ENCODE measurements at regions not wholly inside any gene's neighbourhood (a gene's known extent, or its start where the extent isn't known, plus 50 kb on each side); places are given as distances from the start of the nearest gene placed in this dataset.

DNA sequence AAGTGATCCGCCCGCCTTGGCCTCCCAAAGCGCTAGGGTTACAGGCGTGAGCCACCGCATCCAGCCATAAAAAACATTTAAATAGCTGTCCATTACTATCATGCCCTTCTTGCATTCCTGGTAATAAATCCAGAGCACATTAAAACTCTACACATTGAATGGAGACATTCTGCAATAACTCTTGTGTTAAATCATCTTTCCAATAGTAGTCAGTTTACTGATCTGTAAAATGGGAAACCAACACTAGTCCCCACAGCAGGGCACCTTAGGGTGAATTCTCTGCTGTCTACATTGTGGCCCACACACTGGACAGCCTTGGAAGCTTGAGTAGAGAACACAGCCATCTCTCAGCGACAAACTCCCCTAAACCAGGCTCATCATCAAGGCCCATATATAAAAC, 85.5 kb upstream of the NUDT4 start:
- H3K27ac ChIP-seq (ENCODE audit: low read depth, low read length, poor library complexity, severe bottlenecking): no peak overlapping the region
- no TSS peak for BruUV-seq (replicated peaks)
- peaks cover 6% of the 10 kb centered on the region for H3K4me1 ChIP-seq (ENCODE audit: insufficient read depth, low read length, poor library complexity, severe bottlenecking)
- no peak overlapping the region for H3K4me3 ChIP-seq (ENCODE audit: low read depth, low read length, poor library complexity, severe bottlenecking)
- intact Hi-C loops (cut with micrococcal nuclease; ENCODE audit: unreplicated experiment): no loop called here
- TF ChIP-seq, protein P1, sequence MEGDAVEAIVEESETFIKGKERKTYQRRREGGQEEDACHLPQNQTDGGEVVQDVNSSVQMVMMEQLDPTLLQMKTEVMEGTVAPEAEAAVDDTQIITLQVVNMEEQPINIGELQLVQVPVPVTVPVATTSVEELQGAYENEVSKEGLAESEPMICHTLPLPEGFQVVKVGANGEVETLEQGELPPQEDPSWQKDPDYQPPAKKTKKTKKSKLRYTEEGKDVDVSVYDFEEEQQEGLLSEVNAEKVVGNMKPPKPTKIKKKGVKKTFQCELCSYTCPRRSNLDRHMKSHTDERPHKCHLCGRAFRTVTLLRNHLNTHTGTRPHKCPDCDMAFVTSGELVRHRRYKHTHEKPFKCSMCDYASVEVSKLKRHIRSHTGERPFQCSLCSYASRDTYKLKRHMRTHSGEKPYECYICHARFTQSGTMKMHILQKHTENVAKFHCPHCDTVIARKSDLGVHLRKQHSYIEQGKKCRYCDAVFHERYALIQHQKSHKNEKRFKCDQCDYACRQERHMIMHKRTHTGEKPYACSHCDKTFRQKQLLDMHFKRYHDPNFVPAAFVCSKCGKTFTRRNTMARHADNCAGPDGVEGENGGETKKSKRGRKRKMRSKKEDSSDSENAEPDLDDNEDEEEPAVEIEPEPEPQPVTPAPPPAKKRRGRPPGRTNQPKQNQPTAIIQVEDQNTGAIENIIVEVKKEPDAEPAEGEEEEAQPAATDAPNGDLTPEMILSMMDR (conservative IDR thresholded peaks at IDR 0.05; ENCODE audit: low read depth, low read length): no peak
- no peak for TF ChIP-seq EZH2 (IDR thresholded peaks at IDR 0.05; ENCODE audit: borderline replicate concordance, low read depth, low read length, poor library complexity, severe bottlenecking)
- POLR2A ChIA-PET (ENCODE audit: low non-redundant PET): no interaction called here
- H3K27me3 ChIP-seq (replicated peaks; ENCODE audit: insufficient read depth, low read depth, low read length, poor library complexity): no peaks in the 10 kb centered on the region
- H3K9me3 ChIP-seq (ENCODE audit: low read depth, low read length, poor library complexity, severe bottlenecking): no peaks in the 10 kb centered on the region
- CTCF ChIA-PET: no interaction called here
- no peak for DNase-seq (ENCODE audit: low spot score)
- H3K36me3 ChIP-seq (ENCODE audit: insufficient read depth, low read length, poor library complexity, severe bottlenecking): no peaks in the 10 kb centered on the region

DNA sequence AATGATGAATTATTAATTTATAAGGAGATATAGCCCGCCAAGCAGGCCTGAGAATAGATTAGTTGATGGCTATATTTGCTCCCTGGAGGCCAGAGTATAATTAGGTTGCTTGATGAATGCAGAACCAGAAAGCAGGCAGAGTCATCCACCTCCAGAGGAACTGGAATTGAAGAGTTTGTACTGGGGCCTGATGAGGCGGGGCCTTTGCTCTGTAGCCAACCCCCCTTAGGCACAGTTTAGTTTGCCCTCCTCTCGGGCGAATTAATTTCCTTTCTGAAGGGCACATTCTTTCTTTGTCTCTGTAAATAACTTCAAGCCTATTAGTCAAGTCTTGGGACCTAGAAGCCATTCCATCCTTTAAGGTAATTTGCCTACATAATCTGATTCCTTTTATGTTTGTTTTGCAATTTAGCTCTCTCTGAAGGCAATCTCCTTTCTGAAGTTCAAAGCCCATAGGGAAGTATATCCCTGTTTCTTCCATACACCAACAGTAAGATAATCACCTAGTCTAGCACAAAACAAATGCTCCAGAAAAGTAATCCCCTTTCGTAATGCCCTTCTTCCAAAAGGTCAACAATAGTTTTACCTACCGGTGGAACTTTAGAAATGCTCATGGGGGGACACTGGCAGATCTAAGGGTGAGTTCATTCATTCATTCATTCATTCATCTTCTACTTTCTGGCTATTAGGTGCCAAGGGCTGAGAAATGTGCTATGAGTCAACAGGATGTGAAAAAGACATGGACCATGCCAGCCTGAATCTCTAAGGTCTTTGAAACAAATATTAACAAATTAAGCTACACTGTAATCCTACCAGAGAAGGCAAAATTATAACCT, 84.8 kb upstream of the NUDT4 start:
- no peak for TF ChIP-seq EZH2 (IDR thresholded peaks at IDR 0.05; ENCODE audit: borderline replicate concordance, low read depth, low read length, poor library complexity, severe bottlenecking)
- TF ChIP-seq, protein P1 (conservative IDR thresholded peaks at IDR 0.05; ENCODE audit: low read depth, low read length): no peak
- POLR2A ChIA-PET (ENCODE audit: low non-redundant PET): no interaction called here
- intact Hi-C loops (cut with micrococcal nuclease; ENCODE audit: unreplicated experiment): no loop called here

GRCh38 chr12:93297032-93297431, 80.7 kb upstream of the NUDT4 start:
- ChIA-PET POLR2A (ENCODE audit: low non-redundant PET) (no interaction called here), CTCF (no interaction called here)
- Histone ChIP-seq H3K4me3 (ENCODE audit: low read depth, low read length, poor library complexity, severe bottlenecking) (no peak overlapping the region), H3K4me1 (ENCODE audit: insufficient read depth, low read length, poor library complexity, severe bottlenecking) (peaks cover 6% of the 10 kb centered on the region), H3K27ac (ENCODE audit: low read depth, low read length, poor library complexity, severe bottlenecking) (no peak overlapping the region), H3K9me3 (ENCODE audit: low read depth, low read length, poor library complexity, severe bottlenecking) (no peaks in the 10 kb centered on the region), H3K36me3 (ENCODE audit: insufficient read depth, low read length, poor library complexity, severe bottlenecking) (no peaks in the 10 kb centered on the region), H3K27me3 (replicated peaks; ENCODE audit: insufficient read depth, low read depth, low read length, poor library complexity) (no peaks in the 10 kb centered on the region)
- no peak for TF ChIP-seq EZH2 (IDR thresholded peaks at IDR 0.05; ENCODE audit: borderline replicate concordance, low read depth, low read length, poor library complexity, severe bottlenecking)
- TF ChIP-seq, protein P1 (conservative IDR thresholded peaks at IDR 0.05; ENCODE audit: low read depth, low read length): no peak
- intact Hi-C loops (cut with micrococcal nuclease; ENCODE audit: unreplicated experiment): no loop called here
- DNase-seq (ENCODE audit: low spot score): no peak
- no TSS peak for BruUV-seq (replicated peaks)

More for the DNA sequence above, 84.8 kb upstream of the NUDT4 start:
- CTCF ChIA-PET: no interaction called here
- BruUV-seq (replicated peaks): no TSS peak
- DNase-seq (ENCODE audit: low spot score): peak; percentile 38
- no peaks in the 10 kb centered on the region for H3K9me3 ChIP-seq (ENCODE audit: low read depth, low read length, poor library complexity, severe bottlenecking)
- H3K27ac ChIP-seq (ENCODE audit: low read depth, low read length, poor library complexity, severe bottlenecking): no peak overlapping the region
- H3K27me3 ChIP-seq (replicated peaks; ENCODE audit: insufficient read depth, low read depth, low read length, poor library complexity): no peaks in the 10 kb centered on the region
- no peak overlapping the region for H3K4me3 ChIP-seq (ENCODE audit: low read depth, low read length, poor library complexity, severe bottlenecking)
- peaks cover 6% of the 10 kb centered on the region for H3K4me1 ChIP-seq (ENCODE audit: insufficient read depth, low read length, poor library complexity, severe bottlenecking)
- H3K36me3 ChIP-seq (ENCODE audit: insufficient read depth, low read length, poor library complexity, severe bottlenecking): no peaks in the 10 kb centered on the region
